22Rv1 (cell line): ENCODE measurements at regions not wholly inside any gene's neighbourhood (a gene's known extent, or its start where the extent isn't known, plus 50 kb on each side); places are given as distances from the start of the nearest gene placed in this dataset.

Experiments used
- CTCF ChIP-seq: fragments of 450-650 bp; IDR thresholded peaks from 2 replicates; pipeline ENCODE4 v1.5.1; 2017; ENCODE audit warnings: mild to moderate bottlenecking
- ZFX ChIP-seq: fragments of 450-650 bp; IDR thresholded peaks from 2 replicates; pipeline ENCODE4 v1.6.1; 2017; ENCODE audit warnings: antibody characterized with exemption, borderline replicate concordance

GRCh38 chr6:146917979-146918378 is 286.2 kb upstream of the STXBP5 start:
- no peak for TF ChIP-seq CTCF
- TF ChIP-seq ZFX: no peak
